ENCODE measurements at regions not wholly inside any gene's neighbourhood (a gene's known extent, or its start where the extent isn't known, plus 50 kb on each side); places are given as distances from the start of the nearest gene placed in this dataset.

- TF ChIP-seq CTCF (conservative IDR thresholded peaks at IDR 0.05; ENCODE audit: low read length), result no peak
- DNase-seq (ENCODE audit: low read depth), result no peak
These were observed 1423.4 kb downstream of the NCAM2 start for GRCh38 chr21:22421416-22422180.

GRCh38 chr21:22438428-22439086, 1440.3 kb downstream of the NCAM2 start:
- no peak for DNase-seq (ENCODE audit: low read depth)
- H3K4me3 ChIP-seq (ENCODE audit: low read length), result no peak overlapping the region
- TF ChIP-seq CTCF (conservative IDR thresholded peaks at IDR 0.05; ENCODE audit: low read length), result no peak

More at GRCh38 chr21:22421416-22422180, 1423.4 kb downstream of the NCAM2 start:
- no peak overlapping the region for H3K4me3 ChIP-seq (ENCODE audit: low read length)

GRCh38 chr21:22444990-22445389, 1446.8 kb downstream of the NCAM2 start:
- no peak for TF ChIP-seq CTCF (conservative IDR thresholded peaks at IDR 0.05; ENCODE audit: low read length)
- no peak overlapping the region for H3K4me3 ChIP-seq (ENCODE audit: low read length)
- no peak for DNase-seq (ENCODE audit: low read depth)

- no peak overlapping the region for H3K4me3 ChIP-seq (ENCODE audit: low read length)
- DNase-seq (ENCODE audit: low read depth), result no peak
- TF ChIP-seq CTCF (conservative IDR thresholded peaks at IDR 0.05; ENCODE audit: low read length), result no peak
These were observed 1452.3 kb downstream of the NCAM2 start for GRCh38 chr21:22450507-22450906.

GRCh38 chr21:22456241-22456640, 1458.0 kb downstream of the NCAM2 start:
- H3K4me3 ChIP-seq (ENCODE audit: low read length), result no peak overlapping the region
- TF ChIP-seq CTCF (conservative IDR thresholded peaks at IDR 0.05; ENCODE audit: low read length), result no peak
- no peak for DNase-seq (ENCODE audit: low read depth)

- TF ChIP-seq CTCF (conservative IDR thresholded peaks at IDR 0.05; ENCODE audit: low read length), result no peak
- no peak for DNase-seq (ENCODE audit: low read depth)
- H3K4me3 ChIP-seq (ENCODE audit: low read length), result no peak overlapping the region
These were observed 1470.7 kb downstream of the NCAM2 start for GRCh38 chr21:22468893-22469292.

GRCh38 chr21:22474403-22474802, 1476.2 kb downstream of the NCAM2 start:
- DNase-seq (ENCODE audit: low read depth), result no peak
- no peak overlapping the region for H3K4me3 ChIP-seq (ENCODE audit: low read length)
- no peak for TF ChIP-seq CTCF (conservative IDR thresholded peaks at IDR 0.05; ENCODE audit: low read length)

All from AG10803 (cell line).